Peyer's patch (tissue), 4 donors: ENCODE measurements at regions not wholly inside any gene's neighbourhood (a gene's known extent, or its start where the extent isn't known, plus 50 kb on each side); places are given as distances from the start of the nearest gene placed in this dataset.

Experiments used
- POLR2A ChIP-seq, 2 donors: fragments of 450-650 bp; IDR thresholded peaks; one replicate each; pipeline ENCODE4 v1.5.1; 2017; ENCODE audit warnings: antibody characterized with exemption in 2 of 2, mild to moderate bottlenecking in 2 of 2, moderate library complexity in 2 of 2
- TF ChIP-seq, protein P1 (sequence below), 6 experiments: fragments of 450-650 bp in 4 of 6; fragments of 200-600 bp in 2 of 6; sonication (generic) in 1 of 6; IDR thresholded peaks; one replicate each; pipeline ENCODE4 v1.5.1; 2017 to 2019; ENCODE audit warnings: antibody characterized with exemption in 6 of 6, mild to moderate bottlenecking in 3 of 6, moderate library complexity in 1 of 6

- TF ChIP-seq, protein P1, sequence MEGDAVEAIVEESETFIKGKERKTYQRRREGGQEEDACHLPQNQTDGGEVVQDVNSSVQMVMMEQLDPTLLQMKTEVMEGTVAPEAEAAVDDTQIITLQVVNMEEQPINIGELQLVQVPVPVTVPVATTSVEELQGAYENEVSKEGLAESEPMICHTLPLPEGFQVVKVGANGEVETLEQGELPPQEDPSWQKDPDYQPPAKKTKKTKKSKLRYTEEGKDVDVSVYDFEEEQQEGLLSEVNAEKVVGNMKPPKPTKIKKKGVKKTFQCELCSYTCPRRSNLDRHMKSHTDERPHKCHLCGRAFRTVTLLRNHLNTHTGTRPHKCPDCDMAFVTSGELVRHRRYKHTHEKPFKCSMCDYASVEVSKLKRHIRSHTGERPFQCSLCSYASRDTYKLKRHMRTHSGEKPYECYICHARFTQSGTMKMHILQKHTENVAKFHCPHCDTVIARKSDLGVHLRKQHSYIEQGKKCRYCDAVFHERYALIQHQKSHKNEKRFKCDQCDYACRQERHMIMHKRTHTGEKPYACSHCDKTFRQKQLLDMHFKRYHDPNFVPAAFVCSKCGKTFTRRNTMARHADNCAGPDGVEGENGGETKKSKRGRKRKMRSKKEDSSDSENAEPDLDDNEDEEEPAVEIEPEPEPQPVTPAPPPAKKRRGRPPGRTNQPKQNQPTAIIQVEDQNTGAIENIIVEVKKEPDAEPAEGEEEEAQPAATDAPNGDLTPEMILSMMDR (IDR thresholded peaks at IDR 0.05): no peak
- no peak for TF ChIP-seq POLR2A (IDR thresholded peaks at IDR 0.05)
Observed at GRCh38 chr10:105514106-105514505, 873.0 kb downstream of the SORCS3 start.
